ENCODE measurements at regions not wholly inside any gene's neighbourhood (a gene's known extent, or its start where the extent isn't known, plus 50 kb on each side); places are given as distances from the start of the nearest gene placed in this dataset.

- DNase-seq (ENCODE audit: low spot score): no peak
Measured at GRCh38 chr10:29117781-29118180, 171.1 kb upstream of the LYZL1 start.

GRCh38 chr10:29119374-29119773, 169.5 kb upstream of the LYZL1 start:
- DNase-seq (ENCODE audit: low spot score): peak; percentile 25

GRCh38 chr10:29120216-29120615, 168.7 kb upstream of the LYZL1 start:
- peak; percentile 19 for DNase-seq (ENCODE audit: low spot score)

GRCh38 chr10:29124864-29125263, 164.0 kb upstream of the LYZL1 start:
- DNase-seq (ENCODE audit: low spot score): no peak

GRCh38 chr10:29127037-29127700, 161.7 kb upstream of the LYZL1 start:
- no peak for DNase-seq (ENCODE audit: low spot score)

GRCh38 chr10:29127731-29128130, 161.1 kb upstream of the LYZL1 start:
- DNase-seq (ENCODE audit: low spot score): no peak

GRCh38 chr10:29130190-29130673, 158.6 kb upstream of the LYZL1 start:
- DNase-seq (ENCODE audit: low spot score): no peak

- DNase-seq (ENCODE audit: low spot score): no peak
Measured at GRCh38 chr10:29131952-29132547, 156.8 kb upstream of the LYZL1 start.

GRCh38 chr10:29132551-29133111, 156.2 kb upstream of the LYZL1 start:
- peak; percentile 35 for DNase-seq (ENCODE audit: low spot score)

GRCh38 chr10:29135337-29135736, 153.5 kb upstream of the LYZL1 start:
- no peak for DNase-seq (ENCODE audit: low spot score)

GRCh38 chr10:29136411-29136810, 152.5 kb upstream of the LYZL1 start:
- DNase-seq (ENCODE audit: low spot score): no peak

GRCh38 chr10:29140151-29140550, 148.7 kb upstream of the LYZL1 start:
- DNase-seq (ENCODE audit: low spot score): no peak

- peak; percentile 79 for DNase-seq (ENCODE audit: low spot score)
Measured at GRCh38 chr10:29140991-29141390, 147.9 kb upstream of the LYZL1 start.

- DNase-seq (ENCODE audit: low spot score): peak; percentile 14
Measured at GRCh38 chr10:29141761-29142160, 147.1 kb upstream of the LYZL1 start.

GRCh38 chr10:29142516-29143314, 146.2 kb upstream of the LYZL1 start:
- no peak for DNase-seq (ENCODE audit: low spot score)

GRCh38 chr10:29144126-29144525, 144.7 kb upstream of the LYZL1 start:
- peak; percentile 18 for DNase-seq (ENCODE audit: low spot score)

- no peak for DNase-seq (ENCODE audit: low spot score)
Measured at GRCh38 chr10:29146311-29147100, 142.4 kb upstream of the LYZL1 start.

GRCh38 chr10:29150010-29150409, 138.9 kb upstream of the LYZL1 start:
- DNase-seq (ENCODE audit: low spot score): no peak

GRCh38 chr10:29151005-29151404, 137.9 kb upstream of the LYZL1 start:
- DNase-seq (ENCODE audit: low spot score): no peak

GRCh38 chr10:29157321-29157720, 131.5 kb upstream of the LYZL1 start:
- DNase-seq (ENCODE audit: low spot score): no peak

GRCh38 chr10:29158066-29158465, 130.8 kb upstream of the LYZL1 start:
- no peak for DNase-seq (ENCODE audit: low spot score)

- peak; percentile 64 for DNase-seq (ENCODE audit: low spot score)
Measured at GRCh38 chr10:29160150-29160617, 128.7 kb upstream of the LYZL1 start.
